NCI-H2171 (cell line): ENCODE measurements at regions not wholly inside any gene's neighbourhood (a gene's known extent, or its start where the extent isn't known, plus 50 kb on each side); places are given as distances from the start of the nearest gene placed in this dataset.
"Not testable (repeated sequence)": the region's sequence is repeated elsewhere in the genome, so short reads cannot be mapped to it uniquely, and the experiment has no call there.

Experiments used
- DNase-seq: peaks from one replicate; lab custom pipeline; 2025; lab: John Stamatoyannopoulos, UW

- DNase-seq = no peak
Measured at GRCh38 chr1:143699731-143700130, 272.1 kb downstream of the FAM72C start.

- DNase-seq = no peak
Measured at GRCh38 chr1:143699115-143699514, 272.7 kb downstream of the FAM72C start.

- no peak for DNase-seq
Measured at GRCh38 chr1:143698016-143698415, 273.8 kb downstream of the FAM72C start.

GRCh38 chr1:143694085-143694484, 277.7 kb downstream of the FAM72C start:
- DNase-seq = no peak

GRCh38 chr1:143691971-143692529, 279.7 kb downstream of the FAM72C start:
- DNase-seq = no peak

GRCh38 chr1:143691400-143691891, 280.3 kb downstream of the FAM72C start:
- DNase-seq = no peak

- DNase-seq = no peak
Measured at GRCh38 chr1:143689781-143690180, 282.0 kb downstream of the FAM72C start.

- no peak for DNase-seq
Measured at GRCh38 chr1:143680304-143680703, 291.5 kb downstream of the FAM72C start.

GRCh38 chr1:143672983-143673382, 298.8 kb downstream of the FAM72C start:
- DNase-seq = no peak

GRCh38 chr1:143667730-143668129, 304.1 kb downstream of the FAM72C start:
- no peak for DNase-seq

GRCh38 chr1:143666851-143667250, 304.9 kb downstream of the FAM72C start:
- no peak for DNase-seq

GRCh38 chr1:143665606-143666005, 306.2 kb downstream of the FAM72C start:
- no peak for DNase-seq

GRCh38 chr1:143663056-143663455, 308.7 kb downstream of the FAM72C start:
- DNase-seq = not testable (repeated sequence)

GRCh38 chr1:143661418-143662101, 310.2 kb downstream of the FAM72C start:
- no peak for DNase-seq

- DNase-seq = no peak
Measured at GRCh38 chr1:143660354-143660941, 311.3 kb downstream of the FAM72C start.

- no peak for DNase-seq
Measured at GRCh38 chr1:143653429-143653802, 318.4 kb downstream of the FAM72C start.

GRCh38 chr1:143652744-143653428, 318.9 kb downstream of the FAM72C start:
- no peak for DNase-seq

GRCh38 chr1:143652187-143652586, 319.6 kb downstream of the FAM72C start:
- DNase-seq = no peak

- no peak for DNase-seq
Measured at GRCh38 chr1:143651350-143651992, 320.3 kb downstream of the FAM72C start.

- DNase-seq = not testable (repeated sequence)
Measured at GRCh38 chr1:143644035-143644434, 327.8 kb downstream of the FAM72C start.

- DNase-seq = no peak
Measured at GRCh38 chr1:143643148-143643885, 328.5 kb downstream of the FAM72C start.

GRCh38 chr1:143625886-143626285, 345.9 kb downstream of the FAM72C start:
- DNase-seq = no peak
